A549 (cell line): ENCODE measurements at regions not wholly inside any gene's neighbourhood (a gene's known extent, or its start where the extent isn't known, plus 50 kb on each side); places are given as distances from the start of the nearest gene placed in this dataset.

Experiments
- ATAC-seq, 2 experiments: fragments of 200-7000 bp in 1 of 2; fragments of >200 bp in 1 of 2; cut with Nextera tagmentation in 1 of 2; cut with Tn5 transposase in 1 of 2; 3 replicates each; pipeline versions ENCODE4 v1.8.0 to v1.9.1; 2018 to 2020; ENCODE audit warnings: mild to moderate bottlenecking in 1 of 2, moderate library complexity in 1 of 2
- CTCF ChIA-PET: fragments of 300-600 bp; sonication (Branson Sonifier 250); formaldehyde crosslinking; extraction: SDS; loops from one replicate; lab custom pipeline; 2021; ENCODE audit warnings: antibody characterized with exemption, inconsistent platforms; lab: Yijun Ruan, JAX
- POLR2A ChIA-PET: fragments of 350-600 bp; formaldehyde crosslinking; extraction: SDS; loops from one replicate; lab custom pipeline; 2021; ENCODE audit warnings: antibody characterized with exemption, inconsistent platforms; lab: Yijun Ruan, JAX
- DNase-seq, 2 experiments: peaks; one replicate each; pipeline versions ENCODE4 v3.0.0 to v3.0.0-alpha.2; 2011 to 2016; ENCODE audit warnings: low read depth in 1 of 2, low spot score in 1 of 2
- FAIRE-seq: peaks from 2 replicates; lab custom pipeline; 2011; peaks lifted over from hg19 to GRCh38; lab: Jason Lieb, UNC
- H3K27ac ChIP-seq, 2 experiments: fragments of >200 bp; sonication (Bioruptor Twin); formaldehyde crosslinking; 3 replicates each; pipeline ENCODE4 v1.5.1; 2016 to 2017
- H3K4me1 ChIP-seq: fragments of >200 bp; sonication (Bioruptor Twin); formaldehyde crosslinking; 3 replicates; pipeline ENCODE4 v1.6.1; 2016
- H3K4me2 ChIP-seq: fragments of >200 bp; sonication (Bioruptor Twin); formaldehyde crosslinking; 3 replicates; pipeline ENCODE4 v1.6.1; 2016
- H3K4me3 ChIP-seq: fragments of >200 bp; sonication (Bioruptor Twin); formaldehyde crosslinking; 3 replicates; pipeline ENCODE4 v1.5.1; 2016
- H3K9me3 ChIP-seq: fragments of >200 bp; sonication (Bioruptor Twin); formaldehyde crosslinking; 3 replicates; pipeline ENCODE4 v1.6.1; 2016
- BCL3 ChIP-seq: fragments of >200 bp; sonication (Bioruptor Twin); formaldehyde crosslinking; IDR thresholded peaks from 3 replicates; pipeline ENCODE4 v1.6.1; 2016
- BHLHE40 ChIP-seq: IDR thresholded peaks from 2 replicates; pipeline ENCODE4 v1.6.1; 2012; ENCODE audit warnings: low read depth, low read length, inconsistent platforms
- CBX8 ChIP-seq: fragments of 200-600 bp; sonication (generic); IDR thresholded peaks from 2 replicates; pipeline ENCODE4 v1.6.1; 2016
- CEBPB ChIP-seq, 2 experiments: fragments of >200 bp in 1 of 2; sonication (Bioruptor Twin) in 1 of 2; formaldehyde crosslinking in 1 of 2; IDR thresholded peaks; 2 replicates each; pipeline ENCODE4 v1.6.1; 2012 to 2016
- CTCF ChIP-seq: fragments of >200 bp; sonication (Bioruptor Twin); formaldehyde crosslinking; IDR thresholded peaks from 3 replicates; pipeline ENCODE4 v1.5.1; 2016
- E2F6 ChIP-seq: IDR thresholded peaks from 2 replicates; pipeline ENCODE4 v1.6.1; 2012; ENCODE audit warnings: low read depth, borderline replicate concordance
- EHF ChIP-seq: fragments of 250-450 bp; sonication (Bioruptor Pico); IDR thresholded peaks from 2 replicates; pipeline ENCODE4 v1.5.0; 2020; ENCODE audit warnings: mild to moderate bottlenecking
- EHMT2 ChIP-seq: fragments of 200-600 bp; sonication (generic); IDR thresholded peaks from 2 replicates; pipeline ENCODE4 v1.6.1; 2016; ENCODE audit warnings: antibody characterized with exemption, low read depth, mild to moderate bottlenecking, moderate library complexity
- ELK1 ChIP-seq: fragments of 150-350 bp; IDR thresholded peaks from 2 replicates; pipeline ENCODE4 v1.6.1; 2014; ENCODE audit warnings: low read depth, mild to moderate bottlenecking, low read length
- ESRRA ChIP-seq: fragments of 150-350 bp; IDR thresholded peaks from 2 replicates; pipeline ENCODE4 v1.6.1; 2014; ENCODE audit warnings: mild to moderate bottlenecking, low read length, borderline replicate concordance
- FOSB ChIP-seq: fragments of 250-450 bp; sonication (Bioruptor Pico); IDR thresholded peaks from 2 replicates; pipeline ENCODE4 v1.5.0; 2020; ENCODE audit warnings: mild to moderate bottlenecking, moderate library complexity
- FOSL2 ChIP-seq, 2 experiments: fragments of 450-650 bp in 1 of 2; fragments of >200 bp in 1 of 2; sonication (Bioruptor Twin) in 1 of 2; formaldehyde crosslinking; IDR thresholded peaks; 2 replicates each; pipeline versions ENCODE4 v1.5.0 to v1.6.1; 2016 to 2020; ENCODE audit warnings: mild to moderate bottlenecking in 1 of 2, moderate library complexity in 1 of 2
- HEYL ChIP-seq: fragments of 250-450 bp; sonication (Bioruptor Pico); IDR thresholded peaks from 2 replicates; pipeline ENCODE4 v1.8.0; 2021; ENCODE audit warnings: mild to moderate bottlenecking, moderate library complexity
- HMGXB4 ChIP-seq: fragments of 250-450 bp; sonication (Bioruptor Pico); IDR thresholded peaks from 2 replicates; pipeline ENCODE4 v1.5.0; 2021; ENCODE audit warnings: mild to moderate bottlenecking, moderate library complexity, borderline replicate concordance
- HOXA7 ChIP-seq: fragments of 250-450 bp; sonication (Bioruptor Pico); IDR thresholded peaks from 2 replicates; pipeline ENCODE4 v1.5.0; 2020; ENCODE audit warnings: mild to moderate bottlenecking, moderate library complexity
- HOXB13 ChIP-seq: fragments of 250-450 bp; sonication (Bioruptor Pico); IDR thresholded peaks from 2 replicates; pipeline ENCODE4 v1.5.0; 2020; ENCODE audit warnings: low read depth, mild to moderate bottlenecking, moderate library complexity
- HOXB5 ChIP-seq: fragments of 250-450 bp; sonication (Bioruptor Pico); IDR thresholded peaks from 2 replicates; pipeline ENCODE4 v1.5.0; 2020; ENCODE audit warnings: mild to moderate bottlenecking, moderate library complexity
- NFE2L2 ChIP-seq: fragments of 150-350 bp; conservative IDR thresholded peaks from 2 replicates; pipeline ENCODE4 v1.6.1; 2014; ENCODE audit warnings: low read length
- NPAS2 ChIP-seq: fragments of 250-450 bp; sonication (Bioruptor Pico); IDR thresholded peaks from 2 replicates; pipeline ENCODE4 v1.8.0; 2022; ENCODE audit warnings: mild to moderate bottlenecking, moderate library complexity, borderline replicate concordance
- POLR2A ChIP-seq: IDR thresholded peaks from 2 replicates; pipeline ENCODE4 v1.6.1; 2012; ENCODE audit warnings: mild to moderate bottlenecking, low read length
- RAD21 ChIP-seq, 2 experiments: fragments of >200 bp in 1 of 2; sonication (Bioruptor Twin) in 1 of 2; formaldehyde crosslinking in 1 of 2; IDR thresholded peaks in 1 of 2; conservative IDR thresholded peaks in 1 of 2; 2 replicates in 1 of 2; 3 replicates in 1 of 2; pipeline ENCODE4 v1.6.1; 2012 to 2018; ENCODE audit warnings: inconsistent platforms in 1 of 2
- RFX5 ChIP-seq: fragments of 450-650 bp; IDR thresholded peaks from 2 replicates; pipeline ENCODE4 v1.7.1; 2014; ENCODE audit warnings: antibody characterized with exemption, mild to moderate bottlenecking, moderate library complexity
- SREBF2 ChIP-seq: fragments of 450-650 bp; IDR thresholded peaks from 2 replicates; pipeline ENCODE4 v1.6.1; 2014; ENCODE audit warnings: mild to moderate bottlenecking, moderate library complexity
- TP53 ChIP-seq: fragments of 250-450 bp; sonication (Bioruptor Pico); IDR thresholded peaks from 2 replicates; pipeline ENCODE4 v1.5.0; 2021; ENCODE audit warnings: mild to moderate bottlenecking, moderate library complexity
- USF2 ChIP-seq: fragments of 450-650 bp; IDR thresholded peaks from 2 replicates; pipeline ENCODE4 v1.6.1; 2014; ENCODE audit warnings: antibody characterized with exemption
- ZFP36 ChIP-seq: fragments of 450-650 bp; IDR thresholded peaks from 2 replicates; pipeline ENCODE4 v1.6.1; 2014; ENCODE audit warnings: borderline replicate concordance; ENCODE audit not compliant: partially characterized antibody
- ZSCAN20 ChIP-seq: fragments of 250-450 bp; sonication (Bioruptor Pico); IDR thresholded peaks from 2 replicates; pipeline ENCODE4 v1.8.0; 2022; ENCODE audit warnings: mild to moderate bottlenecking, moderate library complexity
- WGBS: methylation state at CpG from one replicate; pipeline ENCODE4 v1.1.6; 2017; ENCODE audit errors: missing lambda C conversion rate; 5-methylcytosine and 5-hydroxymethylcytosine counted together

GRCh38 chr1:81410941-81411340 lies 389.8 kb upstream of the ADGRL2 start (continued):
- no peak for TF ChIP-seq HOXA7 (CRISPR knock-in tag)
- no peak for TF ChIP-seq SREBF2
- no peak for TF ChIP-seq FOSL2 (IDR thresholded peaks at IDR 0.05)
- no peak for TF ChIP-seq FOSL2 (CRISPR knock-in tag; IDR thresholded peaks at IDR 0.05)
- no peak for TF ChIP-seq ZFP36
- TF ChIP-seq RAD21 (conservative IDR thresholded peaks at IDR 0.05 in 1 of 2, IDR thresholded peaks at IDR 0.05 in 1 of 2), result no peak
- TF ChIP-seq ZSCAN20 (CRISPR knock-in tag), result no peak

GRCh38 chr1:81410351-81410750 lies 390.4 kb upstream of the ADGRL2 start:
- FAIRE-seq (no peak), DNase-seq (no peak), ATAC-seq (no peak)
- no peaks in the 10 kb centered on the region for H3K9me3 ChIP-seq
- ChIA-PET POLR2A (no interaction called here), CTCF (no interaction called here)
- H3K27ac ChIP-seq, result no peak overlapping the region
- H3K4me3 ChIP-seq, result no peak overlapping the region
- H3K4me2 ChIP-seq, result no peak overlapping the region
- WGBS, result 23% methylated on average over 1 of the region's 1 CpG
- no peaks in the 10 kb centered on the region for H3K4me1 ChIP-seq
- TF ChIP-seq TP53 (CRISPR knock-in tag), result no peak
- no peak for TF ChIP-seq HOXB5 (CRISPR knock-in tag)
- no peak for TF ChIP-seq NFE2L2
- no peak for TF ChIP-seq BHLHE40
- no peak for TF ChIP-seq BCL3
- no peak for TF ChIP-seq NPAS2 (CRISPR knock-in tag)
- TF ChIP-seq CBX8, result no peak
- no peak for TF ChIP-seq HOXB13 (CRISPR knock-in tag)
- no peak for TF ChIP-seq EHF (CRISPR knock-in tag)
- no peak for TF ChIP-seq HEYL (CRISPR knock-in tag)

- POLR2A ChIA-PET, result no interaction called here
- Histone ChIP-seq H3K27ac (no peak overlapping the region), H3K4me2 (no peak overlapping the region), H3K9me3 (no peaks in the 10 kb centered on the region), H3K4me1 (no peaks in the 10 kb centered on the region), H3K4me3 (no peak overlapping the region)
- TF ChIP-seq ZSCAN20 (CRISPR knock-in tag), result no peak
- no peak for TF ChIP-seq HMGXB4
- no peak for TF ChIP-seq EHF (CRISPR knock-in tag)
- no peak for TF ChIP-seq CTCF
- TF ChIP-seq USF2, result no peak
- TF ChIP-seq CEBPB (IDR thresholded peaks at IDR 0.05), result no peak
- TF ChIP-seq CBX8, result no peak
- no peak for TF ChIP-seq SREBF2
- TF ChIP-seq RFX5, result no peak
- no peak for TF ChIP-seq ESRRA
- no peak for TF ChIP-seq BHLHE40
- TF ChIP-seq EHMT2, result no peak
- no peak for TF ChIP-seq HOXB13 (CRISPR knock-in tag)
- TF ChIP-seq POLR2A, result no peak
- no peak for TF ChIP-seq E2F6
- no peak for TF ChIP-seq FOSB (CRISPR knock-in tag)
- no peak for TF ChIP-seq BCL3
- TF ChIP-seq ELK1, result no peak
- WGBS, result 38% methylated on average over 3 of the region's 3 CpGs
- no peak for DNase-seq
- no peak for ATAC-seq
- FAIRE-seq, result no peak
- CTCF ChIA-PET, result no interaction called here
Measured at GRCh38 chr1:81409780-81410274, 390.9 kb upstream of the ADGRL2 start.
